ENCODE measurements at regions not wholly inside any gene's neighbourhood (a gene's known extent, or its start where the extent isn't known, plus 50 kb on each side); places are given as distances from the start of the nearest gene placed in this dataset.

GRCh38 chr1:115538579-115538978 is 103.2 kb upstream of the VANGL1 start:
- no peak for TF ChIP-seq REST (IDR thresholded peaks at IDR 0.05; ENCODE audit: low read depth, low read length)
- TF ChIP-seq CTCF (IDR thresholded peaks at IDR 0.05): no peak
- no peak for TF ChIP-seq GABPA (IDR thresholded peaks at IDR 0.05; ENCODE audit: low read depth)
- TF ChIP-seq EZH2phosphoT487 (IDR thresholded peaks at IDR 0.05; ENCODE audit: borderline replicate concordance, low read depth): no peak
- TF ChIP-seq TEAD4 (IDR thresholded peaks at IDR 0.05; ENCODE audit: borderline replicate concordance, insufficient read depth): no peak
- TF ChIP-seq YY1 (IDR thresholded peaks at IDR 0.05; ENCODE audit: low read depth): no peak
